ENCODE measurements at regions not wholly inside any gene's neighbourhood (a gene's known extent, or its start where the extent isn't known, plus 50 kb on each side); places are given as distances from the start of the nearest gene placed in this dataset.

DNA sequence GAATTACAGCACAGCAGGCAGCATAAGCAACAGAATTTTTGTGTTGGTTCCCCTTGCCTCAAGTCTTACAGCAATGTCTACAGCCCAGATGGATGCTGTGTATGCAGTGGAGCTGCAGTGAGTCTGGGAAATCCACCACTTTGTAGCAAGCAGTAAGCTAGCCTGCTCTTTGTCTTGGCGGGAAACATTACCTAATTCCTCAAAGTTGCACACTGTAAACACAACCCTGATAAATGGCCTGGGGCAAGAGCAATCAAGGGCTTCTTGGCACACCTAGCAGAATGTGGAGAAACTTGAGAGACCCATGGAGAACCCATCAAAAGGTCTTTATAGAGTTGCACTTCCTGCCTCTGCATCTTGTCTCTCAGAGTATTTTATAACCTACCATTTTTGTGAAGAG lies 102.0 kb upstream of the FOXP2 start:
- no peak for DNase-seq (ENCODE audit: low read depth)
- H3K4me3 ChIP-seq (ENCODE audit: low read depth, low read length), result no peak overlapping the region
- TF ChIP-seq POLR2A (IDR thresholded peaks at IDR 0.05; ENCODE audit: extremely low read depth, insufficient read length), result no peak
- TF ChIP-seq MYC (IDR thresholded peaks at IDR 0.05; ENCODE audit: low read depth, low read length), result no peak
- TF ChIP-seq, protein P1, sequence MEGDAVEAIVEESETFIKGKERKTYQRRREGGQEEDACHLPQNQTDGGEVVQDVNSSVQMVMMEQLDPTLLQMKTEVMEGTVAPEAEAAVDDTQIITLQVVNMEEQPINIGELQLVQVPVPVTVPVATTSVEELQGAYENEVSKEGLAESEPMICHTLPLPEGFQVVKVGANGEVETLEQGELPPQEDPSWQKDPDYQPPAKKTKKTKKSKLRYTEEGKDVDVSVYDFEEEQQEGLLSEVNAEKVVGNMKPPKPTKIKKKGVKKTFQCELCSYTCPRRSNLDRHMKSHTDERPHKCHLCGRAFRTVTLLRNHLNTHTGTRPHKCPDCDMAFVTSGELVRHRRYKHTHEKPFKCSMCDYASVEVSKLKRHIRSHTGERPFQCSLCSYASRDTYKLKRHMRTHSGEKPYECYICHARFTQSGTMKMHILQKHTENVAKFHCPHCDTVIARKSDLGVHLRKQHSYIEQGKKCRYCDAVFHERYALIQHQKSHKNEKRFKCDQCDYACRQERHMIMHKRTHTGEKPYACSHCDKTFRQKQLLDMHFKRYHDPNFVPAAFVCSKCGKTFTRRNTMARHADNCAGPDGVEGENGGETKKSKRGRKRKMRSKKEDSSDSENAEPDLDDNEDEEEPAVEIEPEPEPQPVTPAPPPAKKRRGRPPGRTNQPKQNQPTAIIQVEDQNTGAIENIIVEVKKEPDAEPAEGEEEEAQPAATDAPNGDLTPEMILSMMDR (IDR thresholded peaks at IDR 0.05; ENCODE audit: low read depth, low read length), result no peak
- TF ChIP-seq, protein P2, sequence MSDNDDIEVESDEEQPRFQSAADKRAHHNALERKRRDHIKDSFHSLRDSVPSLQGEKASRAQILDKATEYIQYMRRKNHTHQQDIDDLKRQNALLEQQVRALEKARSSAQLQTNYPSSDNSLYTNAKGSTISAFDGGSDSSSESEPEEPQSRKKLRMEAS (IDR thresholded peaks at IDR 0.05; ENCODE audit: low read depth, low read length), result no peak

DNA sequence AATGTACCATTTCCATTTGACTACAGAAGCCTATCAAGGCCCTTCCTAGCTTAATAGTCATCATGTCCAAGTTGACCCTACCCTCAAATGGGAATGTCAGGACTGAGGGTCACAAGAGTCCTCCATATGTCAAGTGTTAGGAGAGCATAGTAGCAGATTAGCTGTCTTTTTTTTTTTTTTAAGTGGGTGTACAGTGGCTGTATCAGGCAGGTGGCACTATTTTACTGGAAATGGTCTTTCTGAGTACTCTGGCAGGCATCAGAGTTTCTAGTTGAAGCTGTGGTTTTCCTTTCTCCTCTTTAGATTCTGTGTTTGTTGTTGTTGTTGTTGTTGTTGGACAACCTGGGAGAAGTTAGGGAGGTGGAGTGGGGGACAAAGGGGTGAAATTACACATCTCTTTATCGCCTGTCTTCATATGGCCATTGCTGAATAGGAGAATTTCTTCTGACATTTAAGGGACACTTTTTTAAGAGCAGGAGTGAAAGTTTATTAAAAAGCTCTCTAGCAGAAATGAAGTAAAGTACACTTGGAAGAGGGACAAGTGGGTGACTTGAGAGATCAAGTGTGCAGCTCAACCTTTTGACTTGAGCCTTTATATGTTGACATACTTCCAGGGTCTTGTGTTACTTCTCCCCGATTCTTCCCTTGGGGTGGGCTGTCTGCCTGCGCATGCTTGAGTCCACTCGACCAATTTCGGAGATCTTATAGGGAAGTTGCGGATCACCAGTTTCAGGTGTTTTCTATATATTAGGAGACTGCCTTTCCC lies 104.1 kb upstream of the FOXP2 start:
- H3K4me3 ChIP-seq (ENCODE audit: low read depth, low read length), result no peak overlapping the region
- TF ChIP-seq MYC (IDR thresholded peaks at IDR 0.05; ENCODE audit: low read depth, low read length), result no peak
- TF ChIP-seq, protein P2 (IDR thresholded peaks at IDR 0.05; ENCODE audit: low read depth, low read length), result no peak
- no peak for DNase-seq (ENCODE audit: low read depth)

DNA sequence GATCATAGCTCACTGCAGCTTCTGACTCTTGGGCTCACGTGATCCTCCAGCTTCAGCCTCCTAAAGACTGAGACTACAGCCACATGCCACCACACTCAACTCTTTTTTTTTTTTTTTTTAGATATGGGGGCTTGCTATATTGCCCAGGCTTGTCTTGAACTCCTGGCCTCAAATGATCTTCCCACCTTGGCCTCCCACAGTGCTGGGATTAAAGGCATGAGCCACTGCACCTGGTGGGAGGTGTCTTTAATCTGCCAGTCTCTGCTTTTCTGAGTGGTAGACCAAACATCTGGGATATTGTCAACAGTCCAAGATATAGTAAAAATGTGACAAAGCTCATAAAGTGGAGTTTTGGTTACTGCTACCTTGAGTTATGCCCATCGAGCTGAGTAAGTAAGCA lies 104.9 kb upstream of the FOXP2 start:
- H3K4me3 ChIP-seq (ENCODE audit: low read depth, low read length), result no peak overlapping the region
- DNase-seq (ENCODE audit: low read depth), result no peak
- TF ChIP-seq MYC (IDR thresholded peaks at IDR 0.05; ENCODE audit: low read depth, low read length) (no peak), POLR2A (IDR thresholded peaks at IDR 0.05; ENCODE audit: extremely low read depth, insufficient read length) (no peak)
- TF ChIP-seq, protein P2 (IDR thresholded peaks at IDR 0.05; ENCODE audit: low read depth, low read length), result no peak
- TF ChIP-seq, protein P1 (IDR thresholded peaks at IDR 0.05; ENCODE audit: low read depth, low read length), result no peak

DNA sequence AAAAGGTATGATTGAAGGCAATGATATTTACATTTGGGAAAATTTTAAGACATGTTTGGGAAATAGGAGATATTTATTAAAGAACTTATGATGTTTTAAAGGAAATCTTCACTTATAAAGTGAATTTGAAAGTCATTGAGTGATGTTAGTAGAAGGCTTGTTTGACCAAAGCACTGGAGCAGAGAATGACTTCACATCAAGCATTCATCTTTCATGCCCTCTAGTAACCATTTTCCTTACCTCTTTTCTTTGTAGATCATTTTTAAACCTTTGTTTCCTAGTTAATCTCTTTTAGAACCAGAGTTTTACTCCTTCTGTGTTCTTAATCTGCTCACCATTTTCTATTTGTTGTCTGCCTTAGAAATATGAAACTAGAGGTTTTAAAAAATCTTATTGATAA lies 111.3 kb upstream of the FOXP2 start:
- TF ChIP-seq POLR2A (IDR thresholded peaks at IDR 0.05; ENCODE audit: extremely low read depth, insufficient read length) (no peak), MYC (IDR thresholded peaks at IDR 0.05; ENCODE audit: low read depth, low read length) (no peak)
- TF ChIP-seq, protein P1 (IDR thresholded peaks at IDR 0.05; ENCODE audit: low read depth, low read length), result no peak
- TF ChIP-seq, protein P2 (IDR thresholded peaks at IDR 0.05; ENCODE audit: low read depth, low read length), result no peak
- no peak for DNase-seq (ENCODE audit: low read depth)
- H3K4me3 ChIP-seq (ENCODE audit: low read depth, low read length), result no peak overlapping the region

DNA sequence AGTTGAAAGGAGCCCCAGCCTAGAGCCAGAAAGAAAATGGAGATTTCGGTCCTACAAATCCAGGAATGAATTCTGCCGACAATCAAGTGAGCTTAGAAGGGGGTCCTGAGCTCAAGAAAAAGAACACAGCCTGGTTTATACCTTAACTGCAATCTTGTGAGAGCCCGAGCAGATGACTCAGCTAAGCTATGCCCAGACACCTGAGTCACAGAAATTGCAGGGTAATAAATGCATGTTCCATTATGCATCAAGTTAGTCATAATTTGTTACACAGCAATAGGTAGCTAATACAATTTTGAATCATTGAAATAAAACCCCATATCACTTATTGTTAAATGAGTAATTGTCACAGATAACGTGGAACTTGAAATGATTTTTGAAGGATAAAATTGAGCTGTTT lies 111.8 kb upstream of the FOXP2 start:
- no peak for DNase-seq (ENCODE audit: low read depth)
- no peak overlapping the region for H3K4me3 ChIP-seq (ENCODE audit: low read depth, low read length)
- TF ChIP-seq, protein P1 (IDR thresholded peaks at IDR 0.05; ENCODE audit: low read depth, low read length), result no peak
- TF ChIP-seq, protein P2 (IDR thresholded peaks at IDR 0.05; ENCODE audit: low read depth, low read length), result no peak
- no peak for TF ChIP-seq MYC (IDR thresholded peaks at IDR 0.05; ENCODE audit: low read depth, low read length)
- TF ChIP-seq POLR2A (IDR thresholded peaks at IDR 0.05; ENCODE audit: extremely low read depth, insufficient read length), result no peak

DNA sequence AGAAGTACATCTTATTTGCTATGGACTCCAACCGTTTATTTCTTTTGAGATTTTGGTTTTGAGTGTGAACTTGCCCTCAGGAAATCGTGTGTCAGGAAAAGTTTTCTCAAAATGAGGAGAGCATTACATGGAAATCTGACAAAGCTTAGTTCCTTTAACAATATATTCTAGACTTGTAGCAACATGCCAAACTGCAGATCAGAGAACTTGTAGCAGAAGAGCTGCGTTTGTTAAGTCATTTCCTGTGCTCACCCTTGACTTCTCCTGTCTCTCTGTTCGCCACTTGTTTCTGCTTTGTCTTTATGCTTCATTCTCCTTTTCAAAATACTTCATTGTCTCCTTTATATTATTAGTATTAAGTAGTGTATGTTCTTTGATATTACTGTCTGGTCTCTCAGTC lies 116.6 kb upstream of the FOXP2 start:
- DNase-seq (ENCODE audit: low read depth), result no peak
- TF ChIP-seq POLR2A (IDR thresholded peaks at IDR 0.05; ENCODE audit: extremely low read depth, insufficient read length) (no peak), MYC (IDR thresholded peaks at IDR 0.05; ENCODE audit: low read depth, low read length) (no peak)
- TF ChIP-seq, protein P2 (IDR thresholded peaks at IDR 0.05; ENCODE audit: low read depth, low read length), result no peak
- TF ChIP-seq, protein P1 (IDR thresholded peaks at IDR 0.05; ENCODE audit: low read depth, low read length), result no peak
- H3K4me3 ChIP-seq (ENCODE audit: low read depth, low read length), result no peak overlapping the region

All from NB4 (cell line).